ENCODE measurements at regions not wholly inside any gene's neighbourhood (a gene's known extent, or its start where the extent isn't known, plus 50 kb on each side); places are given as distances from the start of the nearest gene placed in this dataset.

GRCh38 chr3:68402235-68402918 is 530.0 kb downstream of the TAFA4 start:
- TF ChIP-seq TAF1 (IDR thresholded peaks at IDR 0.05; ENCODE audit: borderline replicate concordance, insufficient read depth, low read length): no peak
- no peak for TF ChIP-seq FOXP2 (optimal IDR thresholded peaks at IDR 0.05; ENCODE audit: borderline replicate concordance, extremely low read depth, extremely low read length, insufficient read depth)
- TF ChIP-seq SIN3A (IDR thresholded peaks at IDR 0.05; ENCODE audit: borderline replicate concordance, insufficient read depth, low read length): no peak
- TF ChIP-seq POLR2AphosphoS5 (IDR thresholded peaks at IDR 0.05; ENCODE audit: low read depth, low read length): no peak
- TF ChIP-seq, protein P1, sequence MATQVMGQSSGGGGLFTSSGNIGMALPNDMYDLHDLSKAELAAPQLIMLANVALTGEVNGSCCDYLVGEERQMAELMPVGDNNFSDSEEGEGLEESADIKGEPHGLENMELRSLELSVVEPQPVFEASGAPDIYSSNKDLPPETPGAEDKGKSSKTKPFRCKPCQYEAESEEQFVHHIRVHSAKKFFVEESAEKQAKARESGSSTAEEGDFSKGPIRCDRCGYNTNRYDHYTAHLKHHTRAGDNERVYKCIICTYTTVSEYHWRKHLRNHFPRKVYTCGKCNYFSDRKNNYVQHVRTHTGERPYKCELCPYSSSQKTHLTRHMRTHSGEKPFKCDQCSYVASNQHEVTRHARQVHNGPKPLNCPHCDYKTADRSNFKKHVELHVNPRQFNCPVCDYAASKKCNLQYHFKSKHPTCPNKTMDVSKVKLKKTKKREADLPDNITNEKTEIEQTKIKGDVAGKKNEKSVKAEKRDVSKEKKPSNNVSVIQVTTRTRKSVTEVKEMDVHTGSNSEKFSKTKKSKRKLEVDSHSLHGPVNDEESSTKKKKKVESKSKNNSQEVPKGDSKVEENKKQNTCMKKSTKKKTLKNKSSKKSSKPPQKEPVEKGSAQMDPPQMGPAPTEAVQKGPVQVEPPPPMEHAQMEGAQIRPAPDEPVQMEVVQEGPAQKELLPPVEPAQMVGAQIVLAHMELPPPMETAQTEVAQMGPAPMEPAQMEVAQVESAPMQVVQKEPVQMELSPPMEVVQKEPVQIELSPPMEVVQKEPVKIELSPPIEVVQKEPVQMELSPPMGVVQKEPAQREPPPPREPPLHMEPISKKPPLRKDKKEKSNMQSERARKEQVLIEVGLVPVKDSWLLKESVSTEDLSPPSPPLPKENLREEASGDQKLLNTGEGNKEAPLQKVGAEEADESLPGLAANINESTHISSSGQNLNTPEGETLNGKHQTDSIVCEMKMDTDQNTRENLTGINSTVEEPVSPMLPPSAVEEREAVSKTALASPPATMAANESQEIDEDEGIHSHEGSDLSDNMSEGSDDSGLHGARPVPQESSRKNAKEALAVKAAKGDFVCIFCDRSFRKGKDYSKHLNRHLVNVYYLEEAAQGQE (IDR thresholded peaks at IDR 0.05; ENCODE audit: insufficient read depth in 1 of 2, low read depth in 2 of 2, low read length in 2 of 2): no peak

DNA sequence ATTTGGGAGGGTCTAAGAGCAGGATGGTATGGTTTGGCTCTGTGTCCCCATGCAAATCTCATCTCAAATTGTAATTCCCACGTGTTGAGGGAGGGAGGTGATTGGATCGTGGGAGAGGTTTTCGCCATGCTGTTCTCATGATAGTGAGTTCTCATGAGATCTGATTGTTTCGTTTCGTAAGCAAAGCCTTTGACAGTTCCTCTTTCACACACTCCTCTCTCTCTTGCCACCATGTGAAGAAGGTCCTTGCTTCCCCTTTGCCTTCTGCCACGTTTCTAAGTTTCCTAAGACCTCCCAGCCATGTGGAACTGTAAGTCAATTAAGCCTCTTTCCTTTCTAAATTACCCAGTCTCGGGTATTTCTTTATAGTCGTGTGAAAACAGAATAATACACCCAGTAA is 553.7 kb downstream of the TAFA4 start:
- TF ChIP-seq SIN3A (IDR thresholded peaks at IDR 0.05; ENCODE audit: borderline replicate concordance, insufficient read depth, low read length) (no peak), FOXP2 (optimal IDR thresholded peaks at IDR 0.05; ENCODE audit: borderline replicate concordance, extremely low read depth, extremely low read length, insufficient read depth) (no peak), TAF1 (IDR thresholded peaks at IDR 0.05; ENCODE audit: borderline replicate concordance, insufficient read depth, low read length) (no peak), POLR2AphosphoS5 (IDR thresholded peaks at IDR 0.05; ENCODE audit: low read depth, low read length) (no peak)
- TF ChIP-seq, protein P1 (IDR thresholded peaks at IDR 0.05; ENCODE audit: insufficient read depth in 1 of 2, low read depth in 2 of 2, low read length in 2 of 2): no peak

GRCh38 chr3:68373727-68374126 is 558.6 kb downstream of the TAFA4 start:
- TF ChIP-seq POLR2AphosphoS5 (IDR thresholded peaks at IDR 0.05; ENCODE audit: low read depth, low read length) (no peak), FOXP2 (optimal IDR thresholded peaks at IDR 0.05; ENCODE audit: borderline replicate concordance, extremely low read depth, extremely low read length, insufficient read depth) (no peak), SIN3A (IDR thresholded peaks at IDR 0.05; ENCODE audit: borderline replicate concordance, insufficient read depth, low read length) (no peak), TAF1 (IDR thresholded peaks at IDR 0.05; ENCODE audit: borderline replicate concordance, insufficient read depth, low read length) (no peak)
- TF ChIP-seq, protein P1 (IDR thresholded peaks at IDR 0.05; ENCODE audit: insufficient read depth in 1 of 2, low read depth in 2 of 2, low read length in 2 of 2): no peak

GRCh38 chr3:68363796-68364195 is 568.6 kb downstream of the TAFA4 start:
- TF ChIP-seq TAF1 (IDR thresholded peaks at IDR 0.05; ENCODE audit: borderline replicate concordance, insufficient read depth, low read length): no peak
- no peak for TF ChIP-seq FOXP2 (optimal IDR thresholded peaks at IDR 0.05; ENCODE audit: borderline replicate concordance, extremely low read depth, extremely low read length, insufficient read depth)
- no peak for TF ChIP-seq SIN3A (IDR thresholded peaks at IDR 0.05; ENCODE audit: borderline replicate concordance, insufficient read depth, low read length)
- TF ChIP-seq, protein P1 (IDR thresholded peaks at IDR 0.05; ENCODE audit: insufficient read depth in 1 of 2, low read depth in 2 of 2, low read length in 2 of 2): no peak
- TF ChIP-seq POLR2AphosphoS5 (IDR thresholded peaks at IDR 0.05; ENCODE audit: low read depth, low read length): no peak
